Hepatocyte (in vitro differentiated cells): ENCODE measurements at regions not wholly inside any gene's neighbourhood (a gene's known extent, or its start where the extent isn't known, plus 50 kb on each side); places are given as distances from the start of the nearest gene placed in this dataset.

Experiments used
- EZH2 ChIP-seq: fragments of 200-600 bp; sonication (generic); IDR thresholded peaks from 2 replicates; pipeline ENCODE4 v1.6.1; 2016; ENCODE audit warnings: antibody characterized with exemption, mild to moderate bottlenecking, borderline replicate concordance
- EZH2phosphoT487 ChIP-seq: fragments of 200-600 bp; sonication (generic); IDR thresholded peaks from one replicate; pipeline ENCODE4 v1.6.1; 2018; ENCODE audit warnings: antibody characterized with exemption, mild to moderate bottlenecking, low read depth, moderate library complexity; ENCODE audit not compliant: unreplicated experiment, severe bottlenecking
- TF ChIP-seq, protein P1 (sequence below): fragments of 200-600 bp; sonication (generic); IDR thresholded peaks from 2 replicates; pipeline ENCODE4 v1.5.1; 2016; ENCODE audit warnings: antibody characterized with exemption, mild to moderate bottlenecking; ENCODE audit not compliant: poor library complexity

DNA sequence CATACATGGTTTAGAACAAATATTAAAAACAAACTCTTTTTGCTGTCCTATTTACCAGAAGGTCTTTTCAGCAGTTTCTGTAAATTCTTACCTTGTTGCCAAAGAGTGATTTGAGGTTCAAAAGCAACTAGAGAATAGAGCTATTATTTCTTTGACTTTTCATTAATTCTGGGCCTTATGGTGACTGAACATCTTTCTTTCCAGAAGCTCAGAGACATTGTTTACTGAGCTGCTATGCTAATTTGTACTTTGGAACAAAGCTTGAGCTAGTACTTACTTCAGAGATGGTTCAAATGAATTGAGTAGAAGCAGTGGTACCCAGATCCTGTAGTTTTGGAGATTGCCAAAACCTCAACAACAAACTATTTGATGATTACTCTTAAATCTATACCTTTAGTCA, 331.2 kb downstream of the SPRY2 start:
- TF ChIP-seq, protein P1, sequence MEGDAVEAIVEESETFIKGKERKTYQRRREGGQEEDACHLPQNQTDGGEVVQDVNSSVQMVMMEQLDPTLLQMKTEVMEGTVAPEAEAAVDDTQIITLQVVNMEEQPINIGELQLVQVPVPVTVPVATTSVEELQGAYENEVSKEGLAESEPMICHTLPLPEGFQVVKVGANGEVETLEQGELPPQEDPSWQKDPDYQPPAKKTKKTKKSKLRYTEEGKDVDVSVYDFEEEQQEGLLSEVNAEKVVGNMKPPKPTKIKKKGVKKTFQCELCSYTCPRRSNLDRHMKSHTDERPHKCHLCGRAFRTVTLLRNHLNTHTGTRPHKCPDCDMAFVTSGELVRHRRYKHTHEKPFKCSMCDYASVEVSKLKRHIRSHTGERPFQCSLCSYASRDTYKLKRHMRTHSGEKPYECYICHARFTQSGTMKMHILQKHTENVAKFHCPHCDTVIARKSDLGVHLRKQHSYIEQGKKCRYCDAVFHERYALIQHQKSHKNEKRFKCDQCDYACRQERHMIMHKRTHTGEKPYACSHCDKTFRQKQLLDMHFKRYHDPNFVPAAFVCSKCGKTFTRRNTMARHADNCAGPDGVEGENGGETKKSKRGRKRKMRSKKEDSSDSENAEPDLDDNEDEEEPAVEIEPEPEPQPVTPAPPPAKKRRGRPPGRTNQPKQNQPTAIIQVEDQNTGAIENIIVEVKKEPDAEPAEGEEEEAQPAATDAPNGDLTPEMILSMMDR = no peak
- TF ChIP-seq EZH2 (no peak), EZH2phosphoT487 (no peak)
